ENCODE measurements at regions not wholly inside any gene's neighbourhood (a gene's known extent, or its start where the extent isn't known, plus 50 kb on each side); places are given as distances from the start of the nearest gene placed in this dataset.

- H3K79me1 ChIP-seq (ENCODE audit: low read depth in 1 of 2, low read length in 2 of 2): no peaks in the 10 kb centered on the region
- H2BK20ac ChIP-seq (ENCODE audit: low read depth, low read length): no peak overlapping the region
- BruUV-seq (replicated peaks): no TSS peak
- H3K18ac ChIP-seq (ENCODE audit: low read depth, low read length): no peak overlapping the region
- H4K5ac ChIP-seq (ENCODE audit: low read depth, low read length): no peak overlapping the region
- no peak overlapping the region for H3K23ac ChIP-seq (ENCODE audit: low read depth, low read length)
- peaks cover 7% of the 10 kb centered on the region for H3K27me3 ChIP-seq (ENCODE audit: control insufficient read depth, insufficient read depth, low read length)
- no peak overlapping the region for H3K9ac ChIP-seq (ENCODE audit: low read depth, low read length)
- H3K4me3 ChIP-seq (ENCODE audit: insufficient read depth, low read depth, low read length): no peak overlapping the region
- H3K27ac ChIP-seq (ENCODE audit: insufficient read depth, low read length): no peak overlapping the region
- H2BK5ac ChIP-seq (ENCODE audit: low read depth, low read length, poor library complexity, severe bottlenecking): no peak overlapping the region
- no peak overlapping the region for H3K14ac ChIP-seq (replicated peaks; ENCODE audit: low read depth, low read length)
- H3K4me2 ChIP-seq (ENCODE audit: low read depth, low read length): no peak overlapping the region
- H3K4ac ChIP-seq (ENCODE audit: low read depth, low read length): no peak overlapping the region
- no peak overlapping the region for H4K91ac ChIP-seq (ENCODE audit: insufficient read depth, low read depth, low read length)
- no peaks in the 10 kb centered on the region for H3K9me3 ChIP-seq (ENCODE audit: control insufficient read depth, insufficient read depth, low read length)
- H2AFZ ChIP-seq (replicated peaks; ENCODE audit: low read length, poor library complexity): no peak overlapping the region
- no peaks in the 10 kb centered on the region for H3K36me3 ChIP-seq (ENCODE audit: control insufficient read depth, insufficient read depth, low read length)
- no peak overlapping the region for H2AK9ac ChIP-seq (replicated peaks; ENCODE audit: low read depth, low read length, poor library complexity)
- ChIA-PET POLR2A (ENCODE audit: unreplicated experiment) (no interaction called here), CTCF (no interaction called here)
- DNase-seq: no peak
- intact Hi-C loops (cut with micrococcal nuclease) (no loop called here), in situ Hi-C loops (cut with MboI; ENCODE audit: low sequenced_read_pairs) (no loop called here), dilution Hi-C loops (cut with HindIII; ENCODE audit: low sequenced_read_pairs, unreplicated experiment) (no loop called here)
- no peaks in the 10 kb centered on the region for H3K4me1 ChIP-seq (ENCODE audit: control insufficient read depth, insufficient read depth, low read length)
- WGBS, 2 experiments (ENCODE audit: extremely low coverage in 2 of 2, insufficient read length in 1 of 2): no CpG with 5 or more reads among the region's 1 CpG
- H3K56ac ChIP-seq (ENCODE audit: extremely low read depth, insufficient read depth, low read length): no peak overlapping the region
- H2BK15ac ChIP-seq (ENCODE audit: low read depth, low read length): no peak overlapping the region
- H2BK120ac ChIP-seq (ENCODE audit: low read depth, low read length): no peak overlapping the region
- ATAC-seq (ENCODE audit: low read depth): no peak
- H4K8ac ChIP-seq (ENCODE audit: low read depth in 2 of 2, low read length in 2 of 2): no peak overlapping the region
- TF ChIP-seq RCOR1 (IDR thresholded peaks at IDR 0.05; ENCODE audit: insufficient replicate concordance, low read length): no peak
- TF ChIP-seq USF2 (IDR thresholded peaks at IDR 0.05; ENCODE audit: low read depth, low read length): no peak
- no peak for TF ChIP-seq CTCF (conservative IDR thresholded peaks at IDR 0.05; ENCODE audit: low read depth, low read length)
- no peak for TF ChIP-seq RFX5 (IDR thresholded peaks at IDR 0.05; ENCODE audit: low read depth, low read length)
- no peak for TF ChIP-seq NFE2L2 (IDR thresholded peaks at IDR 0.05; ENCODE audit: low read depth, low read length)
- TF ChIP-seq CHD1 (IDR thresholded peaks at IDR 0.05; ENCODE audit: low read depth, low read length): no peak
- no peak for TF ChIP-seq MXI1 (IDR thresholded peaks at IDR 0.05; ENCODE audit: borderline replicate concordance, low read depth, low read length)
- no peak for TF ChIP-seq SMC3 (IDR thresholded peaks at IDR 0.05; ENCODE audit: low read depth, low read length)
- no peaks in the 10 kb centered on the region for H4K20me1 ChIP-seq (ENCODE audit: insufficient read depth, low read length)
- no peaks in the 10 kb centered on the region for H3K9me1 ChIP-seq (ENCODE audit: insufficient read depth, low read length)
- no peak overlapping the region for H2AK5ac ChIP-seq (ENCODE audit: low read depth, low read length)
These were observed 257.6 kb upstream of the ADAMTSL1 start for GRCh38 chr9:18216376-18216775.
